H1 (cell line): ENCODE measurements at regions not wholly inside any gene's neighbourhood (a gene's known extent, or its start where the extent isn't known, plus 50 kb on each side); places are given as distances from the start of the nearest gene placed in this dataset.

Experiments used
- CTCF ChIA-PET: fragments of 300-600 bp; sonication (Branson Sonifier 250); formaldehyde crosslinking; loops from one replicate; lab custom pipeline; 2021; ENCODE audit not compliant: partially characterized antibody; lab: Charles Lee
- POLR2A ChIA-PET: fragments of 300-600 bp; sonication (Branson Sonifier 250); formaldehyde crosslinking; loops from one replicate; lab custom pipeline; 2021; ENCODE audit warnings: inconsistent platforms; ENCODE audit not compliant: partially characterized antibody; lab: Charles Lee
- DNase-seq, 2 experiments: peaks; one replicate each; pipeline versions ENCODE4 v3.0.0 to v3.0.0-alpha.2; 2010 to 2022; ENCODE audit warnings: low spot score in 2 of 2, low read depth in 1 of 2, mixed read lengths in 1 of 2
- FAIRE-seq: peaks from 2 replicates; lab custom pipeline; 2011; peaks lifted over from hg19 to GRCh38; lab: Jason Lieb, UNC
- H2AFZ ChIP-seq: 2 replicates; pipeline ENCODE4 v1.8.1; 2012; ENCODE audit warnings: low read length, inconsistent platforms
- H2AK5ac ChIP-seq: 2 replicates; pipeline ENCODE4 v1.6.1; 2013; ENCODE audit warnings: low read depth, low read length
- H2BK120ac ChIP-seq: replicated peaks from 2 replicates; pipeline ENCODE3; 2013; ENCODE audit warnings: low read depth, low read length, inconsistent platforms
- H2BK12ac ChIP-seq: 2 replicates; pipeline ENCODE4 v1.6.1; 2013; ENCODE audit warnings: low read depth, low read length
- H2BK15ac ChIP-seq: 2 replicates; pipeline ENCODE4 v1.6.1; 2013; ENCODE audit warnings: low read length
- H2BK20ac ChIP-seq: 2 replicates; pipeline ENCODE4 v1.6.1; 2013; ENCODE audit warnings: low read length
- H2BK5ac ChIP-seq: 2 replicates; pipeline ENCODE4 v1.6.1; 2013; ENCODE audit warnings: low read depth, low read length
- H3K14ac ChIP-seq: 2 replicates; pipeline ENCODE4 v1.6.1; 2013; ENCODE audit warnings: inconsistent platforms; ENCODE audit not compliant: insufficient read length
- H3K18ac ChIP-seq: 2 replicates; pipeline ENCODE4 v1.6.1; 2013; ENCODE audit warnings: low read length; ENCODE audit errors: extremely low read depth
- H3K23ac ChIP-seq: 2 replicates; pipeline ENCODE4 v1.6.1; 2013; ENCODE audit warnings: inconsistent platforms; ENCODE audit not compliant: insufficient read length
- H3K23me2 ChIP-seq: 2 replicates; pipeline ENCODE4 v1.6.1; 2013; ENCODE audit warnings: low read depth, low read length
- H3K27ac ChIP-seq: 2 replicates; pipeline ENCODE4 v1.6.1; 2011; ENCODE audit warnings: low read depth, low read length, inconsistent platforms
- H3K27me3 ChIP-seq, 4 experiments: replicated peaks in 1 of 4; 1 replicate in 1 of 4; 2 replicates in 3 of 4; pipeline versions ENCODE4 v1.6.1 to v1.8.1; 2011 to 2013; ENCODE audit warnings: low read length in 3 of 4, mild to moderate bottlenecking in 3 of 4, inconsistent platforms in 2 of 4, mixed read lengths in 2 of 4, moderate library complexity in 1 of 4; ENCODE audit not compliant: control insufficient read depth in 3 of 4, insufficient read depth in 3 of 4; ENCODE audit errors: extremely low read depth in 1 of 4
- H3K36me3 ChIP-seq, 4 experiments: 2 replicates each; pipeline versions ENCODE4 v1.6.1 to v1.8.1; 2011 to 2013; ENCODE audit warnings: mild to moderate bottlenecking in 4 of 4, low read length in 3 of 4, moderate library complexity in 2 of 4, control low read depth in 1 of 4, inconsistent platforms in 1 of 4; ENCODE audit not compliant: insufficient read depth in 4 of 4, control insufficient read depth in 2 of 4
- H3K4ac ChIP-seq: replicated peaks from 2 replicates; pipeline ENCODE3; 2013; ENCODE audit warnings: low read length, low read depth, mixed read lengths, inconsistent platforms; ENCODE audit not compliant: insufficient read length
- H3K4me1 ChIP-seq, 4 experiments: replicated peaks in 1 of 4; 1 replicate in 1 of 4; 2 replicates in 3 of 4; pipeline versions ENCODE4 v1.6.1 to v1.8.1; 2011 to 2013; ENCODE audit warnings: low read length in 3 of 4, inconsistent platforms in 2 of 4, mixed read lengths in 1 of 4; ENCODE audit not compliant: insufficient read depth in 4 of 4, control insufficient read depth in 3 of 4
- H3K4me2 ChIP-seq, 2 experiments: 2 replicates each; pipeline versions ENCODE4 v1.6.1 to v1.8.1; 2011 to 2013; ENCODE audit warnings: low read depth in 2 of 2, low read length in 2 of 2, control low read depth in 1 of 2, inconsistent platforms in 1 of 2, mild to moderate bottlenecking in 1 of 2; ENCODE audit not compliant: insufficient read depth in 1 of 2
- H3K4me3 ChIP-seq, 4 experiments: fragments of 200-600, 300-600 bp in 1 of 4; sonication (generic), shearing (Covaris generic), sonication (Bioruptor Twin) in 1 of 4; 2 replicates each; pipeline versions ENCODE4 v1.5.1 to v1.8.1; 2011 to 2016; ENCODE audit warnings: low read length in 4 of 4, low read depth in 3 of 4, control low read depth in 2 of 4, inconsistent platforms in 2 of 4, mild to moderate bottlenecking in 2 of 4, mixed read lengths in 1 of 4, moderate library complexity in 1 of 4; ENCODE audit not compliant: insufficient read depth in 2 of 4; ENCODE audit errors: extremely low read depth in 1 of 4
- H3K56ac ChIP-seq: replicated peaks from 2 replicates; pipeline ENCODE3; 2013; ENCODE audit warnings: low read depth, mild to moderate bottlenecking, mixed read lengths, low read length, inconsistent platforms; ENCODE audit not compliant: insufficient read length
- H3K79me1 ChIP-seq: 2 replicates; pipeline ENCODE4 v1.6.1; 2013; ENCODE audit warnings: low read depth, low read length, control low read depth
- H3K79me2 ChIP-seq, 2 experiments: 2 replicates each; pipeline versions ENCODE4 v1.6.1 to v1.8.1; 2012 to 2013; ENCODE audit warnings: low read length in 2 of 2, mild to moderate bottlenecking in 2 of 2, inconsistent platforms in 1 of 2; ENCODE audit not compliant: insufficient read depth in 2 of 2, control insufficient read depth in 1 of 2
- H3K9ac ChIP-seq, 4 experiments: replicated peaks in 1 of 4; 1 replicate in 1 of 4; 2 replicates in 3 of 4; pipeline versions ENCODE4 v1.6.1 to v1.8.1; 2011 to 2013; ENCODE audit warnings: low read depth in 3 of 4, low read length in 3 of 4, control low read depth in 2 of 4, mild to moderate bottlenecking in 2 of 4, moderate library complexity in 2 of 4, inconsistent platforms in 1 of 4; ENCODE audit errors: extremely low read depth in 1 of 4
- H3K9me3 ChIP-seq, 2 experiments: 2 replicates each; pipeline versions ENCODE4 v1.6.1 to v1.8.1; 2012 to 2013; ENCODE audit warnings: mild to moderate bottlenecking in 2 of 2, moderate library complexity in 2 of 2, control low read depth in 1 of 2, inconsistent platforms in 1 of 2, low read depth in 1 of 2, low read length in 1 of 2, mixed read lengths in 1 of 2; ENCODE audit not compliant: insufficient read depth in 2 of 2
- H4K20me1 ChIP-seq, 2 experiments: replicated peaks in 1 of 2; 2 replicates each; pipeline versions ENCODE3 to v1.8.1; 2011 to 2013; ENCODE audit warnings: inconsistent platforms in 2 of 2, low read length in 2 of 2, mild to moderate bottlenecking in 1 of 2; ENCODE audit not compliant: insufficient read depth in 2 of 2, control insufficient read depth in 1 of 2
- H4K5ac ChIP-seq: 2 replicates; pipeline ENCODE4 v1.6.1; 2013; ENCODE audit warnings: low read length, low read depth, mixed read lengths, inconsistent platforms; ENCODE audit not compliant: insufficient read length
- H4K8ac ChIP-seq: 2 replicates; pipeline ENCODE4 v1.8.0; 2013; ENCODE audit warnings: mild to moderate bottlenecking, moderate library complexity, low read length, inconsistent platforms; ENCODE audit not compliant: insufficient read depth; ENCODE audit errors: extremely low read depth
- H4K91ac ChIP-seq: replicated peaks from 2 replicates; pipeline ENCODE3; 2013; ENCODE audit warnings: low read length, mixed read lengths, inconsistent platforms; ENCODE audit not compliant: insufficient read length
- ASH2L ChIP-seq: fragments of 200-600, 300-600 bp; sonication (generic); IDR thresholded peaks from one replicate; pipeline ENCODE4 v1.7.1; 2017; ENCODE audit warnings: low read length
- CREB1 ChIP-seq: IDR thresholded peaks from 2 replicates; pipeline ENCODE4 v1.6.1; 2012; ENCODE audit warnings: inconsistent platforms
- KDM1A ChIP-seq: fragments of 200-600, 300-600 bp; sonication (generic); IDR thresholded peaks from 2 replicates; pipeline ENCODE4 v1.7.1; 2016; ENCODE audit warnings: mild to moderate bottlenecking, low read length, borderline replicate concordance
- KDM4A ChIP-seq: IDR thresholded peaks from one replicate; pipeline ENCODE4 v1.7.1; 2012; ENCODE audit warnings: low read depth, mild to moderate bottlenecking, moderate library complexity, low read length, inconsistent platforms; ENCODE audit not compliant: severe bottlenecking
- KDM5A ChIP-seq: fragments of 200-600 bp; IDR thresholded peaks from 2 replicates; pipeline ENCODE4 v1.7.1; 2012; ENCODE audit warnings: mild to moderate bottlenecking, low read length, inconsistent platforms, mixed read lengths
- RBBP5 ChIP-seq: IDR thresholded peaks from 2 replicates; pipeline ENCODE4 v1.7.1; 2012; ENCODE audit warnings: low read depth, mild to moderate bottlenecking, inconsistent platforms, low read length, moderate library complexity, borderline replicate concordance
- RNF2 ChIP-seq: fragments of 200-900, 300-1000 bp; sonication (generic); IDR thresholded peaks from 2 replicates; pipeline ENCODE4 v1.7.1; 2016; ENCODE audit warnings: borderline replicate concordance, low read depth, mild to moderate bottlenecking, antibody characterized with exemption, low read length; ENCODE audit not compliant: poor library complexity, severe bottlenecking; ENCODE audit errors: missing control alignments
- SIX5 ChIP-seq: IDR thresholded peaks from 2 replicates; pipeline ENCODE4 v1.6.1; 2011; ENCODE audit warnings: mild to moderate bottlenecking, low read depth, low read length
- SRF ChIP-seq: IDR thresholded peaks from 2 replicates; pipeline ENCODE4 v1.6.1; 2011; ENCODE audit warnings: mild to moderate bottlenecking, low read depth, low read length, moderate library complexity
- TAF1 ChIP-seq: IDR thresholded peaks from 2 replicates; pipeline ENCODE4 v1.6.1; 2011; ENCODE audit warnings: mild to moderate bottlenecking, low read depth, low read length
- WGBS, 2 experiments: shearing (Covaris generic) in 1 of 2; methylation state at CpG; one replicate each; pipeline versions ENCODE4 v1.1.6 to v1.1.7; 2013 to 2015; ENCODE audit warnings: low lambda C conversion rate in 2 of 2, mixed read lengths in 2 of 2, inconsistent platforms in 1 of 2, low coverage in 1 of 2, missing lambda C conversion rate in 1 of 2; ENCODE audit not compliant: insufficient replicate concordance in 2 of 2, insufficient coverage in 1 of 2, insufficient read length in 1 of 2; ENCODE audit errors: extremely low coverage in 1 of 2, missing lambda C conversion rate in 1 of 2; 5-methylcytosine and 5-hydroxymethylcytosine counted together

- Histone ChIP-seq H3K4ac (no peak overlapping the region), H3K79me1 (no peaks in the 10 kb centered on the region), H4K20me1 (no peaks in the 10 kb centered on the region), H2BK20ac (no peak overlapping the region), H2BK120ac (no peak overlapping the region), H4K91ac (no peak overlapping the region), H3K79me2 (no peaks in the 10 kb centered on the region), H3K23ac (no peak overlapping the region), H3K27ac (no peak overlapping the region), H3K56ac (no peak overlapping the region), H3K4me3 (no peak overlapping the region), H2BK12ac (no peak overlapping the region), H2BK15ac (no peak overlapping the region), H3K4me1 (peaks cover 0 to 2% (median 0%) of the 10 kb centered on the region in 4 experiments; a peak in 1 of 7 replicates), H3K9ac (no peak overlapping the region), H4K8ac (no peak overlapping the region), H2BK5ac (no peak overlapping the region), H3K18ac (no peak overlapping the region), H3K23me2 (no peaks in the 10 kb centered on the region), H2AK5ac (no peak overlapping the region), H3K9me3 (peaks cover 0 to 3% of the 10 kb centered on the region in 2 experiments; a peak in 1 of 4 replicates), H3K4me2 (no peak overlapping the region), H3K36me3 (no peaks in the 10 kb centered on the region), H4K5ac (no peak overlapping the region), H3K14ac (no peak overlapping the region), H3K27me3 (no peaks in the 10 kb centered on the region), H2AFZ (no peak overlapping the region)
- CTCF ChIA-PET, result no interaction called here
- no peak for DNase-seq
- WGBS, 2 experiments, result 86% methylated on average over 4 of the region's 9 CpGs; no CpG with 5 or more reads in 1 of the 2 experiments
- no peak for TF ChIP-seq SIX5
- no peak for TF ChIP-seq SRF
- no peak for TF ChIP-seq CREB1
- no peak for TF ChIP-seq KDM1A
- no peak for TF ChIP-seq TAF1
- TF ChIP-seq KDM5A, result no peak
- no peak for TF ChIP-seq KDM4A
- no peak for TF ChIP-seq RBBP5
- TF ChIP-seq RNF2, result no peak
- TF ChIP-seq ASH2L, result no peak
- no peak for FAIRE-seq
- POLR2A ChIA-PET, result no interaction called here
Measured at GRCh38 chr15:62342959-62343358, 177.9 kb upstream of the C2CD4B start.
